A673 (cell line): ENCODE measurements at regions not wholly inside any gene's neighbourhood (a gene's known extent, or its start where the extent isn't known, plus 50 kb on each side); places are given as distances from the start of the nearest gene placed in this dataset.

Source experiments
- EZH2 ChIP-seq: fragments of 200-600 bp; sonication (generic); IDR thresholded peaks from 2 replicates; pipeline ENCODE4 v1.6.1; 2017; ENCODE audit warnings: borderline replicate concordance, low read depth, mild to moderate bottlenecking, mixed read lengths, antibody characterized with exemption, low read length; ENCODE audit not compliant: poor library complexity, severe bottlenecking
- TF ChIP-seq, protein P1 (sequence below): fragments of 300-800, 200-600 bp; sonication (generic); conservative IDR thresholded peaks from 2 replicates; pipeline ENCODE4 v1.5.1; 2017; ENCODE audit warnings: low read depth, mild to moderate bottlenecking, antibody characterized with exemption, low read length, moderate library complexity, mixed read lengths

DNA sequence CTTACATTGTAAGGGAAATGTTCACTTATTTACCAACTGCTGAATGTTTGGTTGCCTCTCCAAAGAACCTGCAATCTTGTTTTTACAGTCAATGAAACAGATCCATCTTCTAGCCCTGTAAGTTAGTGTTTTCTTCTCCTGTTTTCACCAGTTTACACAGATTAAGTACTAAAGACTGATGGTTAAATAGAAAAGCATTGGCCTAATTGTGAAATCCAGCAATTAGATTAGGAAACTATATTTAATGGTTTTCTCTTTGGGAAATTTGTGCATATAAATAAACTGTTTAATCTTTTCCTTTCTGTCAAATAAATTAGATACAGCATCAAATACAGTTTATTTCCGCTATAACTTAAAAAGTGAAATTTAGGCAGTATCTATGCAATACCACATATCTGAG lies 247.9 kb upstream of the MEF2C start:
- TF ChIP-seq, protein P1, sequence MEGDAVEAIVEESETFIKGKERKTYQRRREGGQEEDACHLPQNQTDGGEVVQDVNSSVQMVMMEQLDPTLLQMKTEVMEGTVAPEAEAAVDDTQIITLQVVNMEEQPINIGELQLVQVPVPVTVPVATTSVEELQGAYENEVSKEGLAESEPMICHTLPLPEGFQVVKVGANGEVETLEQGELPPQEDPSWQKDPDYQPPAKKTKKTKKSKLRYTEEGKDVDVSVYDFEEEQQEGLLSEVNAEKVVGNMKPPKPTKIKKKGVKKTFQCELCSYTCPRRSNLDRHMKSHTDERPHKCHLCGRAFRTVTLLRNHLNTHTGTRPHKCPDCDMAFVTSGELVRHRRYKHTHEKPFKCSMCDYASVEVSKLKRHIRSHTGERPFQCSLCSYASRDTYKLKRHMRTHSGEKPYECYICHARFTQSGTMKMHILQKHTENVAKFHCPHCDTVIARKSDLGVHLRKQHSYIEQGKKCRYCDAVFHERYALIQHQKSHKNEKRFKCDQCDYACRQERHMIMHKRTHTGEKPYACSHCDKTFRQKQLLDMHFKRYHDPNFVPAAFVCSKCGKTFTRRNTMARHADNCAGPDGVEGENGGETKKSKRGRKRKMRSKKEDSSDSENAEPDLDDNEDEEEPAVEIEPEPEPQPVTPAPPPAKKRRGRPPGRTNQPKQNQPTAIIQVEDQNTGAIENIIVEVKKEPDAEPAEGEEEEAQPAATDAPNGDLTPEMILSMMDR, result no peak
- TF ChIP-seq EZH2, result no peak
